Hepatocyte (in vitro differentiated cells): ENCODE measurements at regions not wholly inside any gene's neighbourhood (a gene's known extent, or its start where the extent isn't known, plus 50 kb on each side); places are given as distances from the start of the nearest gene placed in this dataset.

Experiments used
- EZH2 ChIP-seq: fragments of 200-600 bp; sonication (generic); IDR thresholded peaks from 2 replicates; pipeline ENCODE4 v1.6.1; 2016; ENCODE audit warnings: antibody characterized with exemption, mild to moderate bottlenecking, borderline replicate concordance
- EZH2phosphoT487 ChIP-seq: fragments of 200-600 bp; sonication (generic); IDR thresholded peaks from one replicate; pipeline ENCODE4 v1.6.1; 2018; ENCODE audit warnings: antibody characterized with exemption, mild to moderate bottlenecking, low read depth, moderate library complexity; ENCODE audit not compliant: unreplicated experiment, severe bottlenecking
- TF ChIP-seq, protein P1 (sequence below): fragments of 200-600 bp; sonication (generic); IDR thresholded peaks from 2 replicates; pipeline ENCODE4 v1.5.1; 2016; ENCODE audit warnings: antibody characterized with exemption, mild to moderate bottlenecking; ENCODE audit not compliant: poor library complexity

DNA sequence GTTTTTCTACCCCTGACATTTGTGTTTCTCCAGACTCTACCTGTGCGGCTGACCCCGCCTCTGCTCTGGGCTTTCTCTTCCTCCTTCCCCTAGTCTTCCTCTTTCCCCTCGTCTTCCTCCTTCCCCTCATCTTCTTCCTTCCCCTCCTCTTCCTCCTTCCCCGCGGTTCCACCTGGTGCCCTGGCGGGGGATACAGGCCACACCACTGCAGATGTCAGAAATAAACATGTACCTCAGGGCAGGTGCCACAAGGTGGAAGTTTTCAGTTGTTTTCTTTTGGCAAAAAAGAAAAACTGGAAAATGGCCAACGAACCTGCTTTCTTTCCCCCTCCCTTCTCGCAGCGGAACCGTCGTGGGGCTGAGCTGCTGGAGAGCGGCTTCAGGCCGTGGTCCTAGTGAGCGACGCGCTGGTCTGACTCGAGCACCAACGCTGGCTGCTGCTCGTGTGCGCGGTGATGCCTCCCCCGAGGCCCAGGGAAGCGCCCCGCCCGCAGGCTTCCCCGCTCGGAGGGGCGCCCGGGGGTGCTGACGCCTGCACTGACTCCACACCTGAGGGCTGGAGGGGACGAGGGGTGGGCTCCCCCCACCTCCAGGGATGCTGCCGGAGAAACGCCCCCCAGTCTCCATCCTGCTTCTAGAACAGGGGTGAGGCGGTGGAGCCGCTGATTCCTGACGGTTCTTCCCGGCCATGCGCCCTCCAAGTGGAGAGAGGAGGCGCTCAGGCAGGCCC lies 83.7 kb upstream of the ZNF516 start:
- TF ChIP-seq, protein P1, sequence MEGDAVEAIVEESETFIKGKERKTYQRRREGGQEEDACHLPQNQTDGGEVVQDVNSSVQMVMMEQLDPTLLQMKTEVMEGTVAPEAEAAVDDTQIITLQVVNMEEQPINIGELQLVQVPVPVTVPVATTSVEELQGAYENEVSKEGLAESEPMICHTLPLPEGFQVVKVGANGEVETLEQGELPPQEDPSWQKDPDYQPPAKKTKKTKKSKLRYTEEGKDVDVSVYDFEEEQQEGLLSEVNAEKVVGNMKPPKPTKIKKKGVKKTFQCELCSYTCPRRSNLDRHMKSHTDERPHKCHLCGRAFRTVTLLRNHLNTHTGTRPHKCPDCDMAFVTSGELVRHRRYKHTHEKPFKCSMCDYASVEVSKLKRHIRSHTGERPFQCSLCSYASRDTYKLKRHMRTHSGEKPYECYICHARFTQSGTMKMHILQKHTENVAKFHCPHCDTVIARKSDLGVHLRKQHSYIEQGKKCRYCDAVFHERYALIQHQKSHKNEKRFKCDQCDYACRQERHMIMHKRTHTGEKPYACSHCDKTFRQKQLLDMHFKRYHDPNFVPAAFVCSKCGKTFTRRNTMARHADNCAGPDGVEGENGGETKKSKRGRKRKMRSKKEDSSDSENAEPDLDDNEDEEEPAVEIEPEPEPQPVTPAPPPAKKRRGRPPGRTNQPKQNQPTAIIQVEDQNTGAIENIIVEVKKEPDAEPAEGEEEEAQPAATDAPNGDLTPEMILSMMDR = no peak
- no peak for TF ChIP-seq EZH2phosphoT487
- TF ChIP-seq EZH2 = no peak
